Endothelial cell of umbilical vein (primary cell): ENCODE measurements at regions not wholly inside any gene's neighbourhood (a gene's known extent, or its start where the extent isn't known, plus 50 kb on each side); places are given as distances from the start of the nearest gene placed in this dataset.

ENCODE experiments used
- BruUV-seq: library from RNA; stranded (reverse); fragments of 400-500 nt; replicated peaks from 2 replicates; lab custom pipeline; 2021; lab: Mats Ljungman, UMichigan
- CTCF ChIA-PET: fragments of 300-600, 350-600 bp; sonication (Branson Sonifier 250); formaldehyde crosslinking; loops from one replicate; lab custom pipeline; 2021; ENCODE audit warnings: antibody characterized with exemption, inconsistent platforms; lab: Charles Lee
- POLR2A ChIA-PET: fragments of 300-600, 350-600 bp; sonication (Branson Sonifier 250); formaldehyde crosslinking; loops from one replicate; lab custom pipeline; 2021; ENCODE audit warnings: antibody characterized with exemption, inconsistent platforms; lab: Charles Lee
- DNase-seq: peaks from one replicate; pipeline ENCODE4 v3.0.0-alpha.2; 2011; ENCODE audit warnings: low read depth, low spot score
- FAIRE-seq: peaks from 2 replicates; lab custom pipeline; 2011; peaks lifted over from hg19 to GRCh38; lab: Jason Lieb, UNC
- H2AFZ ChIP-seq: 2 replicates; pipeline ENCODE4 v1.6.0; 2012; ENCODE audit warnings: low read depth, low read length, control low read depth, inconsistent platforms
- H3K27ac ChIP-seq: 2 replicates; pipeline ENCODE4 v1.5.1; 2011; ENCODE audit warnings: low read depth, mild to moderate bottlenecking, control low read depth, low read length, moderate library complexity; ENCODE audit not compliant: insufficient read depth
- H3K27me3 ChIP-seq, 2 experiments: 2 replicates each; pipeline versions ENCODE4 v1.6.0 to v1.6.1; 2011; ENCODE audit warnings: low read length in 2 of 2, mixed read lengths in 1 of 2; ENCODE audit not compliant: control insufficient read depth in 2 of 2, insufficient read depth in 2 of 2
- H3K36me3 ChIP-seq, 2 experiments: 2 replicates in 1 of 2; 3 replicates in 1 of 2; pipeline ENCODE4 v1.5.1; 2011; ENCODE audit warnings: low read length in 2 of 2, mild to moderate bottlenecking in 1 of 2, moderate library complexity in 1 of 2; ENCODE audit not compliant: control insufficient read depth in 2 of 2, insufficient read depth in 2 of 2; ENCODE audit errors: extremely low read depth in 1 of 2
- H3K4me1 ChIP-seq: 3 replicates; pipeline ENCODE4 v1.5.1; 2011; ENCODE audit warnings: mild to moderate bottlenecking, low read length; ENCODE audit not compliant: control insufficient read depth, insufficient read depth; ENCODE audit errors: extremely low read depth
- H3K4me2 ChIP-seq: 2 replicates; pipeline ENCODE4 v1.6.1; 2011; ENCODE audit warnings: low read length, control low read depth, mixed read lengths; ENCODE audit not compliant: insufficient read depth
- H3K4me3 ChIP-seq, 3 experiments: fragments of 200-600 bp in 1 of 3; sonication (generic), shearing (Covaris generic) in 1 of 3; replicated peaks in 1 of 3; 2 replicates each; pipeline ENCODE4 v1.5.1; 2011 to 2016; ENCODE audit warnings: control low read depth in 3 of 3, low read length in 3 of 3, mild to moderate bottlenecking in 2 of 3, inconsistent platforms in 1 of 3, low read depth in 1 of 3, moderate library complexity in 1 of 3; ENCODE audit not compliant: insufficient read depth in 1 of 3
- H3K79me2 ChIP-seq: 2 replicates; pipeline ENCODE4 v1.6.0; 2012; ENCODE audit warnings: low read length, inconsistent platforms; ENCODE audit not compliant: control insufficient read depth, insufficient read depth
- H3K9ac ChIP-seq: replicated peaks from 2 replicates; pipeline ENCODE3; 2011; ENCODE audit warnings: low read length, control low read depth; ENCODE audit not compliant: insufficient read depth; ENCODE audit errors: extremely low read depth
- H3K9me1 ChIP-seq: replicated peaks from 3 replicates; pipeline ENCODE4 v1.6.0; 2011; ENCODE audit warnings: mild to moderate bottlenecking, low read length; ENCODE audit not compliant: control insufficient read depth, insufficient read depth; ENCODE audit errors: extremely low read depth
- H3K9me3 ChIP-seq: replicated peaks from 2 replicates; pipeline ENCODE4 v1.5.1; 2012; ENCODE audit warnings: low read length, inconsistent platforms; ENCODE audit not compliant: control insufficient read depth, insufficient read depth
- H4K20me1 ChIP-seq: replicated peaks from 2 replicates; pipeline ENCODE3; 2011; ENCODE audit warnings: mild to moderate bottlenecking, low read length; ENCODE audit not compliant: control insufficient read depth, insufficient read depth; ENCODE audit errors: extremely low read depth
- EZH2 ChIP-seq: IDR thresholded peaks from 2 replicates; pipeline ENCODE4 v1.6.1; 2012; ENCODE audit warnings: borderline replicate concordance, low read depth, mild to moderate bottlenecking, moderate library complexity, low read length, inconsistent platforms; ENCODE audit not compliant: severe bottlenecking
- GATA2 ChIP-seq: IDR thresholded peaks from 2 replicates; pipeline ENCODE4 v1.7.0; 2011; ENCODE audit warnings: low read depth, mild to moderate bottlenecking, moderate library complexity, mixed read lengths, low read length; ENCODE audit not compliant: insufficient read length, insufficient read depth
- MAX ChIP-seq: IDR thresholded peaks from 2 replicates; pipeline ENCODE4 v1.6.1; 2011; ENCODE audit not compliant: insufficient read depth, insufficient read length
- MYC ChIP-seq: IDR thresholded peaks from one replicate; pipeline ENCODE4 v1.6.1; 2011; ENCODE audit warnings: mild to moderate bottlenecking, low read depth, low read length
- POLR2AphosphoS5 ChIP-seq: IDR thresholded peaks from 2 replicates; pipeline ENCODE4 v1.6.1; 2012; ENCODE audit warnings: low read depth, mild to moderate bottlenecking, control low read depth, low read length, moderate library complexity; ENCODE audit not compliant: insufficient read depth
- dilution Hi-C: fragments of 300-500 bp; cut with MboI; formaldehyde crosslinking; loops from one replicate; pipeline ENCODE4 v1.15.0; 2019; ENCODE audit warnings: low sequenced_read_pairs; ENCODE audit not compliant: extremely low pct_ligation_motif_present
- intact Hi-C: fragments of 100-400 bp; cut with micrococcal nuclease; formaldehyde crosslinking; loops from one replicate; pipeline ENCODE4 v1.10.0; 2022
- TF ChIP-seq, protein P1 (sequence below), 2 donors: IDR thresholded peaks; 1 replicate in 1 of 2; 2 replicates in 1 of 2; pipeline ENCODE4 v1.5.1; 2011; ENCODE audit warnings: low read length in 2 of 2, mild to moderate bottlenecking in 2 of 2, moderate library complexity in 2 of 2, control low read depth in 1 of 2, inconsistent platforms in 1 of 2, low read depth in 1 of 2; ENCODE audit not compliant: insufficient read depth in 1 of 2; ENCODE audit errors: extremely low read depth in 1 of 2

- H3K9ac ChIP-seq: no peak overlapping the region
- DNase-seq (no peak), FAIRE-seq (no peak)
- CTCF ChIA-PET: interaction anchor here (0.9 kb wide), 1 partner anchor 385 kb away, joined by 3 read pairs; no protein-coding TSS in a partner anchor
- no peaks in the 10 kb centered on the region for H3K79me2 ChIP-seq
- no peak overlapping the region for H3K4me2 ChIP-seq
- H3K9me1 ChIP-seq: no peaks in the 10 kb centered on the region
- peaks cover 0 to 2% of the 10 kb centered on the region in 2 experiments for H3K27me3 ChIP-seq
- no peak for TF ChIP-seq POLR2AphosphoS5
- TF ChIP-seq, protein P1, sequence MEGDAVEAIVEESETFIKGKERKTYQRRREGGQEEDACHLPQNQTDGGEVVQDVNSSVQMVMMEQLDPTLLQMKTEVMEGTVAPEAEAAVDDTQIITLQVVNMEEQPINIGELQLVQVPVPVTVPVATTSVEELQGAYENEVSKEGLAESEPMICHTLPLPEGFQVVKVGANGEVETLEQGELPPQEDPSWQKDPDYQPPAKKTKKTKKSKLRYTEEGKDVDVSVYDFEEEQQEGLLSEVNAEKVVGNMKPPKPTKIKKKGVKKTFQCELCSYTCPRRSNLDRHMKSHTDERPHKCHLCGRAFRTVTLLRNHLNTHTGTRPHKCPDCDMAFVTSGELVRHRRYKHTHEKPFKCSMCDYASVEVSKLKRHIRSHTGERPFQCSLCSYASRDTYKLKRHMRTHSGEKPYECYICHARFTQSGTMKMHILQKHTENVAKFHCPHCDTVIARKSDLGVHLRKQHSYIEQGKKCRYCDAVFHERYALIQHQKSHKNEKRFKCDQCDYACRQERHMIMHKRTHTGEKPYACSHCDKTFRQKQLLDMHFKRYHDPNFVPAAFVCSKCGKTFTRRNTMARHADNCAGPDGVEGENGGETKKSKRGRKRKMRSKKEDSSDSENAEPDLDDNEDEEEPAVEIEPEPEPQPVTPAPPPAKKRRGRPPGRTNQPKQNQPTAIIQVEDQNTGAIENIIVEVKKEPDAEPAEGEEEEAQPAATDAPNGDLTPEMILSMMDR (IDR thresholded peaks at IDR 0.05; ENCODE audit: extremely low read depth in 1 of 2, insufficient read depth in 1 of 2, low read depth in 1 of 2, low read length in 2 of 2): no peak
- no peak for TF ChIP-seq MYC
- TF ChIP-seq GATA2: no peak
- TF ChIP-seq EZH2: no peak
- no peak for TF ChIP-seq MAX
- no peaks in the 10 kb centered on the region for H3K4me1 ChIP-seq
- H2AFZ ChIP-seq: no peak overlapping the region
- no peaks in the 10 kb centered on the region for H4K20me1 ChIP-seq
- BruUV-seq: no TSS peak
- intact Hi-C loops: no loop called here
- dilution Hi-C loops: no loop called here
- no peak overlapping the region for H3K27ac ChIP-seq
- POLR2A ChIA-PET: no interaction called here
- no peaks in the 10 kb centered on the region for H3K9me3 ChIP-seq
- no peak overlapping the region for H3K4me3 ChIP-seq
- H3K36me3 ChIP-seq: no peaks in the 10 kb centered on the region
These were observed 51.5 kb upstream of the TMEM200A start for GRCh38 chr6:130314271-130314670.
